HG03097 (cell line): ENCODE measurements at regions not wholly inside any gene's neighbourhood (a gene's known extent, or its start where the extent isn't known, plus 50 kb on each side); places are given as distances from the start of the nearest gene placed in this dataset.
"Not testable (repeated sequence)": the region's sequence is repeated elsewhere in the genome, so short reads cannot be mapped to it uniquely, and the experiment has no call there.

Source experiments
- ATAC-seq: cut with Tn5 transposase; IDR thresholded peaks from one replicate; pipeline ENCODE4 v1.9.1; 2021; ENCODE audit not compliant: unreplicated experiment, low FRiP score

- ATAC-seq = no peak
These were observed 144.7 kb upstream of the ITM2A start for GRCh38 chrX:79511799-79512198.

DNA sequence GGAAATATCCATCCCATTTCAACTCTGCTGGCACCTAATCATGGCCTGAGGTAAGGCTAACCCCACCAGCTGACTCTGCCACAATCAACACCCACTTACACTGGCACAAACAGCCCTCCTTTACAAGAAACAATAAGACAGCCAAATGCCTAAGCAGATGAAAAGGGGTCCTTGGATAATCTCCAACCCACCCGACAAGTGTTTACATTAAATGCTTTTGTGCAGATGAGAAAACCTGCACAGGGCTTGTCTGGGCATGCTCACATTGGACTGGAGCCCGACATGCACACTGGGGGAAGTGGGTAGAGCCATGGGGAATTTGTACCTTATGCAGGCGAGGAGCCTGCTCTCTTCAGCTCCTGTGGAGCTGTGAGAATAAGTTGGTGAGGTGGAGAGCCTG, 138.9 kb upstream of the ITM2A start:
- no peak for ATAC-seq

DNA sequence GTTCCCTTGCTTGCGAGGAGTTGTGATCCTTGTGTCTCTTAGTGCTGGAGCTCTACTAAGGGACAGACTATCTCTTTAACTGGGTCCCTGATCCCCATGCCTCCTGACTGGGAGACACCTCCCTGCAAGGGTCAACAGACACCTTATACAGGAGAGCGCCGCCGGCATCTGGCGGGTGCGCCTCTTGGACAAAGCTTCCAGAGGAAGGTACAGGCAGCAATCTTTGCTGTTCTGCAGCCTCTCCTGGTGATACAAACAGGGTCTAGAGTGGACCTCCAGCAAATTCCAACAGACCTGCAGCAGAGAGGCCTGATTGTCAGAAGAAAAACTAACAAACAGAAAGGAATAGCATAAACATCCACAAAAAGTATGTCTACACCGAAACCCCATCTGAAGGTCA, 115.6 kb upstream of the ITM2A start:
- ATAC-seq = no peak

- no peak for ATAC-seq
These were observed 110.6 kb upstream of the ITM2A start for GRCh38 chrX:79477691-79478090.

- no peak for ATAC-seq
These were observed 99.5 kb upstream of the ITM2A start for GRCh38 chrX:79466636-79467035.

DNA sequence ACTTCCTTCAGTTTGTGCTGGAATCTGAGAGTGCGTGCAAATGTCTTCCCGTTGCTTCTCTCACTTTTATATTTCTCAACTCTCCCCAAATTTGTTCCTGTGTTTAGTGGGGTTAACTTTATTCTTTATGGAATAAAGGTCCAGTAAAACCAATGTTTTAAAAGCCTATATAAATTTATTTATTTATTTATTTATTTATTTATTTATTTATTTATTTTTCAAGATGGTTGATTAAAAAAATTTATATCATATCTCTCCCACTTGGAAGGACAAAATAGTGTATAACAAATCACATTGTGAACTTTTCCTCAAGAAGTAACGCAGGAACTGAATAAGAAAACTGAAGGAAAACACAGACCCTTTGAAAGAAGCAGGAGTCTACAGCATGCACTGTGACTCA, 95.3 kb upstream of the ITM2A start:
- ATAC-seq = no peak

- ATAC-seq = not testable (repeated sequence)
These were observed 89.5 kb upstream of the ITM2A start for GRCh38 chrX:79456593-79456992.

DNA sequence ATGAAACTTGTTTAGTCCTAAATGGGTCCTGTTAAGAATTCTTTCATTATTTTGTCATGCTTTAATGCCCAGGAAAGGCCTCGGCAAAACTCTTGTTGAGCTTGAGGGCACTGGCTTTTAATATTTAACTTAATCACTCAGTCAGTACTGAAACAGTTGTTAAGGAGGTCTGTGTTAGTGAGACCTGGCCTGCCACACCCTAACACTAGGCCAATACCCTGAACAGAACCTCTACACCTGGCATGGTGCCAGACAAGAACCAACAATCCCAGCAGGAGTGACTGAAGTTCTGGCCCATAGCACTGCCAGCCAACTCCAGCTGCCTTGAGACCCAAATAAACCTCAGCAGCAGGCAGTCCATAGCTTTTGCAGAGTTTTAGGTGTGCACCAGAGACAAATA, 85.7 kb upstream of the ITM2A start:
- ATAC-seq = no peak

- ATAC-seq = no peak
These were observed 77.6 kb upstream of the ITM2A start for GRCh38 chrX:79444694-79445210.

GRCh38 chrX:79443121-79443520, 76.0 kb upstream of the ITM2A start:
- ATAC-seq = no peak

GRCh38 chrX:79440336-79440735, 73.2 kb upstream of the ITM2A start:
- ATAC-seq = no peak
